HUES48 (cell line): ENCODE measurements at regions not wholly inside any gene's neighbourhood (a gene's known extent, or its start where the extent isn't known, plus 50 kb on each side); places are given as distances from the start of the nearest gene placed in this dataset.

ENCODE experiments used
- H3K27ac ChIP-seq: one replicate; pipeline ENCODE4 v1.7.0; 2013; ENCODE audit warnings: low read depth, low read length, inconsistent platforms
- H3K27me3 ChIP-seq: 2 replicates; pipeline ENCODE4 v1.6.1; 2013; ENCODE audit warnings: mild to moderate bottlenecking, low read length; ENCODE audit not compliant: control insufficient read depth, insufficient read depth
- H3K36me3 ChIP-seq: 2 replicates; pipeline ENCODE4 v1.6.1; 2013; ENCODE audit warnings: low read length; ENCODE audit not compliant: control insufficient read depth, insufficient read depth
- H3K4me1 ChIP-seq: 2 replicates; pipeline ENCODE4 v1.6.1; 2013; ENCODE audit warnings: mild to moderate bottlenecking, low read length; ENCODE audit not compliant: control insufficient read depth, insufficient read depth
- H3K4me3 ChIP-seq: 2 replicates; pipeline ENCODE4 v1.5.1; 2013; ENCODE audit warnings: mild to moderate bottlenecking, low read depth, low read length
- H3K9ac ChIP-seq: 2 replicates; pipeline ENCODE4 v1.6.1; 2013; ENCODE audit warnings: mild to moderate bottlenecking, low read depth, low read length, moderate library complexity
- H3K9me3 ChIP-seq: 2 replicates; pipeline ENCODE4 v1.6.1; 2013; ENCODE audit warnings: low read length; ENCODE audit not compliant: control insufficient read depth, insufficient read depth

- H3K27ac ChIP-seq = no peak overlapping the region
- H3K9me3 ChIP-seq = no peaks in the 10 kb centered on the region
- no peak overlapping the region for H3K9ac ChIP-seq
- H3K27me3 ChIP-seq = peaks cover 51% of the 10 kb centered on the region
- no peaks in the 10 kb centered on the region for H3K36me3 ChIP-seq
- peaks cover 14% of the 10 kb centered on the region for H3K4me1 ChIP-seq
- H3K4me3 ChIP-seq = no peak overlapping the region
Measured at GRCh38 chr10:49243610-49244283, 55.2 kb upstream of the C10orf71 start.

DNA sequence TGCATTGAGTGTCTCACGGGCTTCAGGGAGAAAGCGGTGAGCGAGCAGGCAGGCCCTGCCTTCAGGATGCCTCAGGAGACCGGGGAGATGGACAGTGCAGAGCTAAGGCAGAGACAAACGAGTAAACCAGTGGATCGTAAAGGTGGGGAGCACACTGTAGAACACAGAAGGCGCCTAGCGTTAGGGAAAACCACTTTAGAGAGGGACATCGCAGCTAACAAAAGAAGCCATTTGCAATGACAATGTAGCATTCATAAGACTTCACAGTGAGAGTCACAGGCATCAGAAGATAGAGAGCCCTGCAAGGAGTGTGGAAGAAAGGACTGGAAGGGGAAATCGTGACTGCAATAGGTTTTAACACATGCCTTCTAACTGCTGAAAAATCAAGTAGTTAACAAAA, 54.9 kb upstream of the TMEM273 start:
- H3K36me3 ChIP-seq = no peaks in the 10 kb centered on the region
- H3K27me3 ChIP-seq = peaks cover 51% of the 10 kb centered on the region
- no peak overlapping the region for H3K9ac ChIP-seq
- no peak overlapping the region for H3K27ac ChIP-seq
- peaks cover 14% of the 10 kb centered on the region for H3K4me1 ChIP-seq
- H3K4me3 ChIP-seq = no peak overlapping the region
- H3K9me3 ChIP-seq = no peaks in the 10 kb centered on the region

DNA sequence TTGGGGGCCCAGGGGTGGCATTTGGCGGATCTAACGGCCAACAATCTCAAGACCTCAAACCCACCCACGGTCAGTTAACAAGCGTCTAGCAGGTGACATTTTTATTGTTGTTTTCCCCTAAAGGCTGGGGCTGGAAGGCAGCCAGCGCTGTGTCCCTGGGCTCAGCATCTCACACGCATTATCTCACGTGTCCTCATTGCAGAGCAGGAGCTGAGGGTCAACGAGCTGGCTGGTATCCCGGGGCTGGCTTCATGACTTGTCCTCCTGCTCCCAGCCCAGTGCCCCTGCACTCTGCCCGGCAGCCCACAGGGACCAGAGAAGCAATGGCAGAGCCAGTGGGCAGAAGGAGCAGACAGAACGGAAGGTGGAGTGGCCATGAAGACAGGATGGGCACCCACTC, 54.4 kb upstream of the TMEM273 start:
- no peaks in the 10 kb centered on the region for H3K36me3 ChIP-seq
- no peak overlapping the region for H3K4me3 ChIP-seq
- H3K9ac ChIP-seq = no peak overlapping the region
- H3K4me1 ChIP-seq = peaks cover 14% of the 10 kb centered on the region
- H3K9me3 ChIP-seq = no peaks in the 10 kb centered on the region
- H3K27ac ChIP-seq = no peak overlapping the region
- peaks cover 51% of the 10 kb centered on the region for H3K27me3 ChIP-seq

DNA sequence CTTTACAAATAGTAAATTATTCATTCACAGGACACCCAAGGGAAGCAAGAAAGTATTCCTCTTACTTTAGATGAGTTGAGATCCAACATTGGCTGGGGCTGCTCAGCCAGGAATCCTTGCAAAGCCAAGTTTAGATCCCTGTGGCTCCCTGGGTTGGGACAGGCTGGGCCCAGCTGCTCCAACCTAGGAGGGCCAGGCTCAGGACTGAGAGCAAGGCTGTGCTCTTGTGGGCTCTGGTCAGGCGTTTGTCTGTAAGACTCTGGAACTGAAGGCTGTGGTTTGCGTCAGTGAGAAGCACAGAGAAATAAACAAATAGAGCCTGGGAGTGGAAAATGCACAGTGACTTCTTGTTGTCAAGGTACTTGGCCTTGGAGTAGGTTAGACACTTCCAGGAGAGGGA, 53.2 kb upstream of the TMEM273 start:
- Histone ChIP-seq H3K27ac (no peak overlapping the region), H3K27me3 (peaks cover 51% of the 10 kb centered on the region), H3K4me3 (no peak overlapping the region), H3K36me3 (no peaks in the 10 kb centered on the region), H3K4me1 (peaks cover 14% of the 10 kb centered on the region), H3K9ac (no peak overlapping the region), H3K9me3 (no peaks in the 10 kb centered on the region)

DNA sequence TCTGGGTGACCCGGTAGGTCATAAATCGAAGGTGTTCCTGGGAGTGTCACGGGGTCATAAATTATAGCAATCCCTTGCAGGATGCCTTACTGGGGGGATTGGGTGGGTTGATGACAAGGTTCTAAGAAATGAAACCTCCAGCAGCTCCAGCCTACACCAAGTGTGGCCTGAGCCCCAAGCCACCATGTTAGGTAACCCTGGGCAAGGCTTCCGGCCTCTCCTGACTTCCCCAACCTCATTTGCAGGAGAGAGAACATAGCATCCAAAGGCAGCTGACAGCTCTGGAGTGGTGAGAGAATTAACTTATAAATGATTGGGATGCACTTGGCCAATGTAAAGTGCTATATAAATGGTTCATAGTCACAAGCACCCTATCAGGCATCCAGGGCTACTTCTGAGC, 52.8 kb upstream of the TMEM273 start:
- peaks cover 14% of the 10 kb centered on the region for H3K4me1 ChIP-seq
- no peak overlapping the region for H3K9ac ChIP-seq
- no peak overlapping the region for H3K4me3 ChIP-seq
- no peaks in the 10 kb centered on the region for H3K9me3 ChIP-seq
- no peak overlapping the region for H3K27ac ChIP-seq
- H3K27me3 ChIP-seq = peaks cover 51% of the 10 kb centered on the region
- no peaks in the 10 kb centered on the region for H3K36me3 ChIP-seq
